ENCODE measurements at regions not wholly inside any gene's neighbourhood (a gene's known extent, or its start where the extent isn't known, plus 50 kb on each side); places are given as distances from the start of the nearest gene placed in this dataset.

- no peaks in the 10 kb centered on the region for H3K9me3 Mint-ChIP-seq (ENCODE audit: insufficient read depth)
- no peaks in the 10 kb centered on the region for H3K79me2 ChIP-seq (ENCODE audit: control insufficient read depth, insufficient read depth, low read length)
- POLR2A ChIA-PET: no interaction called here
These were observed 452.0 kb downstream of the SPRY1 start for GRCh38 chr4:123848606-123849005.

GRCh38 chr4:123849495-123849894, 452.9 kb downstream of the SPRY1 start:
- Histone ChIP-seq H3K79me2 (ENCODE audit: control insufficient read depth, insufficient read depth, low read length) (no peaks in the 10 kb centered on the region), H2AFZ (ENCODE audit: insufficient read depth, low read depth, low read length, poor library complexity, severe bottlenecking) (no peak overlapping the region), H3K27me3 (replicated peaks in 1 of 4; ENCODE audit: control extremely low read depth in 1 of 4, control insufficient read depth in 3 of 4, insufficient read depth in 4 of 4, low read length in 3 of 4) (no peaks in the 10 kb centered on the region), H3K4me1 (ENCODE audit: control insufficient read depth in 2 of 2, insufficient read depth in 2 of 2, low read length in 2 of 2) (no peaks in the 10 kb centered on the region), H3K36me3 (replicated peaks in 1 of 2; ENCODE audit: control extremely low read depth in 1 of 2, control insufficient read depth in 1 of 2, extremely low read depth in 1 of 2, insufficient read depth in 2 of 2, low read length in 1 of 2) (no peaks in the 10 kb centered on the region), H3K9me3 (ENCODE audit: control extremely low read depth in 1 of 3, control insufficient read depth in 2 of 3, insufficient read depth in 1 of 3, low read length in 2 of 3) (no peaks in the 10 kb centered on the region), H3K4me2 (replicated peaks; ENCODE audit: low read depth, low read length, poor library complexity, severe bottlenecking) (no peak overlapping the region), H3K27ac (ENCODE audit: low read length in 2 of 2) (no peak overlapping the region), H3K9ac (ENCODE audit: low read length) (no peak overlapping the region), H4K20me1 (ENCODE audit: control insufficient read depth, insufficient read depth, low read length, poor library complexity, severe bottlenecking) (no peaks in the 10 kb centered on the region), H3K4me3 (ENCODE audit: control extremely low read depth in 1 of 5, extremely low read depth in 1 of 5, insufficient read depth in 1 of 5, low read depth in 2 of 5, low read length in 4 of 5) (no peak overlapping the region)
- no peaks in the 10 kb centered on the region for H3K4me1 Mint-ChIP-seq
- intact Hi-C loops (cut with micrococcal nuclease): no loop called here
- H3K9me3 Mint-ChIP-seq (ENCODE audit: insufficient read depth): no peaks in the 10 kb centered on the region
- ChIA-PET CTCF (no interaction called here), POLR2A (no interaction called here)
- H3K27ac Mint-ChIP-seq: no peak overlapping the region
- H3K4me3 Mint-ChIP-seq: no peak overlapping the region
- no peak for TF ChIP-seq CTCF (IDR thresholded peaks at IDR 0.05)
- no peak for TF ChIP-seq EZH2 (IDR thresholded peaks at IDR 0.05; ENCODE audit: borderline replicate concordance, insufficient read depth, low read depth, low read length, poor library complexity, severe bottlenecking)
- ATAC-seq (ENCODE audit: low read depth) (no peak), DNase-seq (no peak)
- no peaks in the 10 kb centered on the region for H3K27me3 Mint-ChIP-seq
- WGBS (ENCODE audit: insufficient coverage): no CpG with 5 or more reads among the region's 1 CpG

More at GRCh38 chr4:123848606-123849005, 452.0 kb downstream of the SPRY1 start:
- Histone ChIP-seq H3K4me3 (ENCODE audit: control extremely low read depth in 1 of 5, extremely low read depth in 1 of 5, insufficient read depth in 1 of 5, low read depth in 2 of 5, low read length in 4 of 5) (no peak overlapping the region), H3K4me2 (replicated peaks; ENCODE audit: low read depth, low read length, poor library complexity, severe bottlenecking) (no peak overlapping the region), H4K20me1 (ENCODE audit: control insufficient read depth, insufficient read depth, low read length, poor library complexity, severe bottlenecking) (no peaks in the 10 kb centered on the region), H3K9ac (ENCODE audit: low read length) (no peak overlapping the region), H3K27ac (ENCODE audit: low read length in 2 of 2) (no peak overlapping the region), H3K9me3 (ENCODE audit: control extremely low read depth in 1 of 3, control insufficient read depth in 2 of 3, insufficient read depth in 1 of 3, low read length in 2 of 3) (no peaks in the 10 kb centered on the region), H3K36me3 (replicated peaks in 1 of 2; ENCODE audit: control extremely low read depth in 1 of 2, control insufficient read depth in 1 of 2, extremely low read depth in 1 of 2, insufficient read depth in 2 of 2, low read length in 1 of 2) (no peaks in the 10 kb centered on the region), H3K4me1 (ENCODE audit: control insufficient read depth in 2 of 2, insufficient read depth in 2 of 2, low read length in 2 of 2) (no peaks in the 10 kb centered on the region), H3K27me3 (replicated peaks in 1 of 4; ENCODE audit: control extremely low read depth in 1 of 4, control insufficient read depth in 3 of 4, insufficient read depth in 4 of 4, low read length in 3 of 4) (no peaks in the 10 kb centered on the region), H2AFZ (ENCODE audit: insufficient read depth, low read depth, low read length, poor library complexity, severe bottlenecking) (no peak overlapping the region)
- Mint-ChIP-seq H3K27ac (no peak overlapping the region), H3K4me1 (no peaks in the 10 kb centered on the region), H3K4me3 (no peak overlapping the region), H3K27me3 (no peaks in the 10 kb centered on the region)
- WGBS (ENCODE audit: insufficient coverage): no CpG with 5 or more reads among the region's 1 CpG
- no peak for DNase-seq
- CTCF ChIA-PET: no interaction called here
- TF ChIP-seq EZH2 (IDR thresholded peaks at IDR 0.05; ENCODE audit: borderline replicate concordance, insufficient read depth, low read depth, low read length, poor library complexity, severe bottlenecking) (no peak), CTCF (IDR thresholded peaks at IDR 0.05) (no peak)
- ATAC-seq (ENCODE audit: low read depth): no peak
- intact Hi-C loops (cut with micrococcal nuclease): no loop called here

Measured in B cell (primary cell).